ENCODE measurements at regions not wholly inside any gene's neighbourhood (a gene's known extent, or its start where the extent isn't known, plus 50 kb on each side); places are given as distances from the start of the nearest gene placed in this dataset.
"Not testable (repeated sequence)": the region's sequence is repeated elsewhere in the genome, so short reads cannot be mapped to it uniquely, and the experiment has no call there.

GRCh38 chr22:23380230-23380573 is 199.9 kb downstream of the IGLL1 start:
- no peaks in the 10 kb centered on the region for H3K79me2 ChIP-seq (ENCODE audit: low read depth)
- intact Hi-C loops (cut with micrococcal nuclease; ENCODE audit: unreplicated experiment): no loop called here
- CTCF ChIA-PET: no interaction called here
- H3K27ac ChIP-seq: no peak overlapping the region
- no peaks in the 10 kb centered on the region for H3K9me3 ChIP-seq (ENCODE audit: insufficient read depth, low read depth)
- no peak overlapping the region for H3K4me3 ChIP-seq
- no peaks in the 10 kb centered on the region for H3F3A ChIP-seq (ENCODE audit: insufficient read depth, low read depth)
- H3K36me3 ChIP-seq (ENCODE audit: low read depth): no peaks in the 10 kb centered on the region
- no TSS peak for BruUV-seq (replicated peaks)
- peaks cover 57% of the 10 kb centered on the region for H3K27me3 ChIP-seq (ENCODE audit: insufficient read depth, low read depth)
- TF ChIP-seq CTCF (conservative IDR thresholded peaks at IDR 0.05): no peak
- TF ChIP-seq EZH2 (IDR thresholded peaks at IDR 0.05; ENCODE audit: low read depth): no peak
- no peaks in the 10 kb centered on the region for H3K4me1 ChIP-seq (replicated peaks; ENCODE audit: insufficient read depth)
- POLR2A ChIA-PET (ENCODE audit: unreplicated experiment): no interaction called here
- no peaks in the 10 kb centered on the region for H4K20me1 ChIP-seq (ENCODE audit: insufficient read depth)
- no peaks in the 10 kb centered on the region for H3K9me2 ChIP-seq (ENCODE audit: insufficient read depth)
- DNase-seq: no peak
- H2AFZ ChIP-seq: no peak overlapping the region
- H3K4me2 ChIP-seq: no peak overlapping the region

GRCh38 chr22:23379540-23380229 is 199.4 kb downstream of the BCR start:
- CTCF ChIA-PET; BruUV-seq (replicated peaks); intact Hi-C loops (cut with micrococcal nuclease; ENCODE audit: unreplicated experiment); H3K4me3 ChIP-seq; DNase-seq; H4K20me1 ChIP-seq (ENCODE audit: insufficient read depth); H3K4me1 ChIP-seq (replicated peaks; ENCODE audit: insufficient read depth); H3K36me3 ChIP-seq (ENCODE audit: low read depth); H3K4me2 ChIP-seq; H3K27ac ChIP-seq; H3K9me3 ChIP-seq (ENCODE audit: insufficient read depth, low read depth); H3K9me2 ChIP-seq (ENCODE audit: insufficient read depth); POLR2A ChIA-PET (ENCODE audit: unreplicated experiment); H2AFZ ChIP-seq; H3F3A ChIP-seq (ENCODE audit: insufficient read depth, low read depth); H3K79me2 ChIP-seq (ENCODE audit: low read depth): not testable (repeated sequence)
- peaks cover 61% of the 10 kb centered on the region for H3K27me3 ChIP-seq (ENCODE audit: insufficient read depth, low read depth)

- Histone ChIP-seq H3F3A (ENCODE audit: insufficient read depth, low read depth) (no peaks in the 10 kb centered on the region), H3K9me3 (ENCODE audit: insufficient read depth, low read depth) (no peaks in the 10 kb centered on the region), H3K9me2 (ENCODE audit: insufficient read depth) (no peaks in the 10 kb centered on the region), H3K27ac (no peak overlapping the region), H3K36me3 (ENCODE audit: low read depth) (no peaks in the 10 kb centered on the region), H3K4me3 (no peak overlapping the region), H3K27me3 (ENCODE audit: insufficient read depth, low read depth) (peaks cover 63% of the 10 kb centered on the region), H4K20me1 (ENCODE audit: insufficient read depth) (no peaks in the 10 kb centered on the region), H2AFZ (no peak overlapping the region), H3K4me1 (replicated peaks; ENCODE audit: insufficient read depth) (no peaks in the 10 kb centered on the region), H3K79me2 (ENCODE audit: low read depth) (no peaks in the 10 kb centered on the region), H3K4me2 (no peak overlapping the region)
- ChIA-PET CTCF (no interaction called here), POLR2A (ENCODE audit: unreplicated experiment) (no interaction called here)
- no peak for DNase-seq
- TF ChIP-seq EZH2 (IDR thresholded peaks at IDR 0.05; ENCODE audit: low read depth): no peak
- no peak for TF ChIP-seq CTCF (conservative IDR thresholded peaks at IDR 0.05)
- intact Hi-C loops (cut with micrococcal nuclease; ENCODE audit: unreplicated experiment): no loop called here
- no TSS peak for BruUV-seq (replicated peaks)
These were observed 197.5 kb downstream of the BCR start for GRCh38 chr22:23377767-23378166.

- no TSS peak for BruUV-seq (replicated peaks)
- intact Hi-C loops (cut with micrococcal nuclease; ENCODE audit: unreplicated experiment): no loop called here
- H2AFZ ChIP-seq: no peak overlapping the region
- CTCF ChIA-PET: no interaction called here
- H4K20me1 ChIP-seq (ENCODE audit: insufficient read depth): no peaks in the 10 kb centered on the region
- H3F3A ChIP-seq (ENCODE audit: insufficient read depth, low read depth): no peaks in the 10 kb centered on the region
- no peaks in the 10 kb centered on the region for H3K9me2 ChIP-seq (ENCODE audit: insufficient read depth)
- no peak overlapping the region for H3K4me2 ChIP-seq
- no peak overlapping the region for H3K4me3 ChIP-seq
- H3K27ac ChIP-seq: no peak overlapping the region
- no peaks in the 10 kb centered on the region for H3K4me1 ChIP-seq (replicated peaks; ENCODE audit: insufficient read depth)
- DNase-seq: peak in 1 of 2 experiments; percentile 17
- TF ChIP-seq EZH2 (IDR thresholded peaks at IDR 0.05; ENCODE audit: low read depth): no peak
- TF ChIP-seq CTCF (conservative IDR thresholded peaks at IDR 0.05): peak; percentile 42; the same call in 1 of the 2 replicates
- H3K9me3 ChIP-seq (ENCODE audit: insufficient read depth, low read depth): no peaks in the 10 kb centered on the region
- H3K36me3 ChIP-seq (ENCODE audit: low read depth): no peaks in the 10 kb centered on the region
- POLR2A ChIA-PET (ENCODE audit: unreplicated experiment): no interaction called here
- no peaks in the 10 kb centered on the region for H3K79me2 ChIP-seq (ENCODE audit: low read depth)
- H3K27me3 ChIP-seq (ENCODE audit: insufficient read depth, low read depth): peaks cover 59% of the 10 kb centered on the region
These were observed 195.9 kb downstream of the BCR start for GRCh38 chr22:23376256-23376655.

Data from PC-9 (cell line).